GM18520 (cell line): ENCODE measurements at regions not wholly inside any gene's neighbourhood (a gene's known extent, or its start where the extent isn't known, plus 50 kb on each side); places are given as distances from the start of the nearest gene placed in this dataset.
"Not testable (repeated sequence)": the region's sequence is repeated elsewhere in the genome, so short reads cannot be mapped to it uniquely, and the experiment has no call there.

ENCODE experiments used
- ATAC-seq: cut with Tn5 transposase; IDR thresholded peaks from one replicate; pipeline ENCODE4 v1.9.1; 2021; ENCODE audit not compliant: unreplicated experiment

GRCh38 chr9:62655705-62656104 lies 1465.9 kb downstream of the SPATA31A7 start:
- not testable (repeated sequence) for ATAC-seq

- not testable (repeated sequence) for ATAC-seq
Measured at GRCh38 chr9:62662733-62663507, 1473.1 kb downstream of the SPATA31A7 start.

- ATAC-seq: not testable (repeated sequence)
Measured at GRCh38 chr9:62663512-62663911, 1473.7 kb downstream of the SPATA31A7 start.

- not testable (repeated sequence) for ATAC-seq
Measured at GRCh38 chr9:62667137-62667824, 1477.4 kb downstream of the SPATA31A7 start.

- ATAC-seq: not testable (repeated sequence)
Measured at GRCh38 chr9:62677016-62677415, 1487.2 kb downstream of the SPATA31A7 start.

- peak; percentile 92 for ATAC-seq
Measured at GRCh38 chr9:62678336-62678735, 1488.5 kb downstream of the SPATA31A7 start.

- ATAC-seq: not testable (repeated sequence)
Measured at GRCh38 chr9:62679020-62679419, 1489.2 kb downstream of the SPATA31A7 start.

GRCh38 chr9:62684833-62685647 lies 1495.2 kb downstream of the SPATA31A7 start:
- ATAC-seq: not testable (repeated sequence)

- ATAC-seq: not testable (repeated sequence)
Measured at GRCh38 chr9:62686313-62686712, 1496.5 kb downstream of the SPATA31A7 start.

- not testable (repeated sequence) for ATAC-seq
Measured at GRCh38 chr9:62693019-62693418, 1503.2 kb downstream of the SPATA31A7 start.

GRCh38 chr9:62711317-62711716 lies 1521.5 kb downstream of the SPATA31A7 start:
- ATAC-seq: not testable (repeated sequence)

GRCh38 chr9:62725580-62725979 lies 1535.7 kb downstream of the SPATA31A7 start:
- ATAC-seq: not testable (repeated sequence)

GRCh38 chr9:62730229-62731000 lies 1540.6 kb downstream of the SPATA31A7 start:
- peak; percentile 96 for ATAC-seq

- ATAC-seq: not testable (repeated sequence)
Measured at GRCh38 chr9:62731015-62731414, 1541.2 kb downstream of the SPATA31A7 start.

- not testable (repeated sequence) for ATAC-seq
Measured at GRCh38 chr9:62737004-62737606, 1547.3 kb downstream of the SPATA31A7 start.

- ATAC-seq: not testable (repeated sequence)
Measured at GRCh38 chr9:62737915-62738314, 1548.1 kb downstream of the SPATA31A7 start.

- ATAC-seq: not testable (repeated sequence)
Measured at GRCh38 chr9:62745774-62746529, 1556.1 kb downstream of the SPATA31A7 start.
